Tongue (tissue), 1 donor: ENCODE measurements at regions not wholly inside any gene's neighbourhood (a gene's known extent, or its start where the extent isn't known, plus 50 kb on each side); places are given as distances from the start of the nearest gene placed in this dataset.

ENCODE experiments used
- DNase-seq: peaks from one replicate; pipeline ENCODE4 v3.0.0-alpha.2; 2015

DNA sequence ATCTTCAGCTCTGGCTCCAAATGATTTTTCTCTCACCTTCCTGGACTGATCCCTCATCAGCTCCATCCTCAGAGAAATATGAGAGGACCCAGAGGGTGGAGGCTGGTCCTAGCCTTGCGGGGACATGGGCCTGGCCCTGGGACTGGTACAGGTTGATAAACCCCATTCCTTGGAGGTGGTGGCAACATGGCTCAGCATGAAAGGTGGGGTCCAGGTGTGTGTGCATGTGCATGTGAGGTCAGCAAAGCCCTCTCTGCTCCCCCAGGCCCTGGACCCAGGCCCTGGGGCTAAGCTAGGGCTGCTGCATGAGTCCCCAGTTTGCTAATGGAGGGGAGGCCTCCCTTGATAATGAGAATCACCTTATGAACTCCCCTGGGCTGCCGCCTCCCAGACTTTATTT lies 363.1 kb downstream of the MATN1 start:
- no peak for DNase-seq

GRCh38 chr1:30359539-30360220 lies 363.7 kb downstream of the MATN1 start:
- DNase-seq, result no peak

GRCh38 chr1:30358500-30358899 lies 364.9 kb downstream of the MATN1 start:
- no peak for DNase-seq

GRCh38 chr1:30356839-30357238 lies 366.5 kb downstream of the MATN1 start:
- DNase-seq, result no peak

GRCh38 chr1:30354410-30354809 lies 369.0 kb downstream of the MATN1 start:
- no peak for DNase-seq

- DNase-seq, result no peak
These were observed 369.7 kb downstream of the MATN1 start for GRCh38 chr1:30353637-30354036.

DNA sequence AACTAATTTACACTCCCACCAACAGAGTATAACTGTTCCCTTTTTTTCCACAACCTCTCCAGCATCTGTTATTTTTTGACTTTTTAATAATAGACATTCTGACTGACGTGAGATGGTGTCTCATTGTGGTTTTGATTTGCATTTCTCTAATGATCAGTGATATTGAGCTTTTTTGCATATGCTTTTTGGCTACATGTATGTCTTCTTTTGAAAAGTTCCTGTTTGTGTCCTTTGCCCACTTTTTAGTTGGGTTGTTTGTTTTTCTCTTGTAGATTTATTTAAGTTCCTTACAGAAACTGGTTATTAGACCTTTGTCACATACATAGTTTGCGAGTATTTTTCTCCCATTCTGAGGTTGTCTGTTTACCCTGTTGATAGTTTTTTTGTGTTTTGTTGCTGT lies 375.2 kb downstream of the MATN1 start:
- no peak for DNase-seq

- no peak for DNase-seq
These were observed 377.8 kb downstream of the MATN1 start for GRCh38 chr1:30345491-30346130.

DNA sequence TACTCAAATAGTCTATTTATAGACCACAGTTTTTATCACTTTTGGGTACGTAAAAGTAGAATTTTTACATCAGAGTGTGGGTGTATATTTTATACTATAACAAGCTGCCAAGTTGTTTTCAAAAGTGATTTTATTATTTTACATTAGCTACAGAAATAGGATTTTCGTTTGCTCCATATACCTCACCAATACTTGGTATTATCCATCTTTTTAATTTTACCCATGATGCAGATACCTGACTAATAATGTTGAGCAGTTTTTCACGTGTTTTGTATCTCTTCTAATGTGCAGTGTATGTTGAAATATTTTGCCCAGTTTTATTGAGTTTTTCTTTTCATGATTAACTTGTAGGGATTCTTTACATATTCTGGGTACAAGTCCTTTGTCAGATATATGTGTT lies 379.8 kb downstream of the MATN1 start:
- DNase-seq, result no peak

- no peak for DNase-seq
These were observed 380.7 kb downstream of the MATN1 start for GRCh38 chr1:30342535-30343141.

DNA sequence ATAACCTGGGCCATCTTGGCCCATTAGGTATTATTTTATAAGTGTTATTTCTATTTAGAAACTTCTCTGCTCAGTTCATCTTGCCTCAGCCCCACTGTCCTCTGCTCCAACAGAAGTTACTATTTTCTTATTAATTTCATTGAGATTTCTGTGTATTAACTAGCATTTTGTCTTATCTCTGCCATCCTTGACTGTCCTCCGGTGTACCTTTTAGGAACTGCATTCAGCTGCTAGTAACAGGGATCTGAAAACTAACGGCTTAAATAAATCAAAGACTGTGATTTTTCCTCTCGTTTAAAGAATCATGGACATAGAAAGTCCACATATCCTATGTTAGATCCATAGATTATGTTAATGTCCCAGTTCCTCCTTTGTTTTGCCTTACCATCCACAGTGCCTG lies 382.5 kb downstream of the MATN1 start:
- DNase-seq, result no peak

- no peak for DNase-seq
These were observed 383.5 kb downstream of the MATN1 start for GRCh38 chr1:30339866-30340265.

DNA sequence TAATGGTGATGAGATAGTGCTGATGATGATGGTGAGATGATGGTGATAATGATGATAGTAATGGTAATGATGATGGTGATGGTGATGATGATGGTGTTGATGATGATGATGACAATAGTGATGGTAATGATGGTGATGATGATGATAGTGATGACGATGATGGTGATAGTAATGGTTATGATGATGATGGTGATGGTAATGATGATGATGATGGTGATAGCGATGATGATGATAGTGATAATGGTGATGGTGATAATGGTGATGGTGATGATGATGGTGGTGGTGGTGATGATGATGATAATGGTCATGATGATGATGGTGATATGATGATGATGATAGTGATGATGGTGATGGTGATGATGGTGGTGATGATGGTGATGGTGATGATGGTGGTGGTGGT lies 384.6 kb downstream of the MATN1 start:
- DNase-seq, result no peak

- DNase-seq, result no peak
These were observed 386.1 kb downstream of the MATN1 start for GRCh38 chr1:30337324-30337620.

DNA sequence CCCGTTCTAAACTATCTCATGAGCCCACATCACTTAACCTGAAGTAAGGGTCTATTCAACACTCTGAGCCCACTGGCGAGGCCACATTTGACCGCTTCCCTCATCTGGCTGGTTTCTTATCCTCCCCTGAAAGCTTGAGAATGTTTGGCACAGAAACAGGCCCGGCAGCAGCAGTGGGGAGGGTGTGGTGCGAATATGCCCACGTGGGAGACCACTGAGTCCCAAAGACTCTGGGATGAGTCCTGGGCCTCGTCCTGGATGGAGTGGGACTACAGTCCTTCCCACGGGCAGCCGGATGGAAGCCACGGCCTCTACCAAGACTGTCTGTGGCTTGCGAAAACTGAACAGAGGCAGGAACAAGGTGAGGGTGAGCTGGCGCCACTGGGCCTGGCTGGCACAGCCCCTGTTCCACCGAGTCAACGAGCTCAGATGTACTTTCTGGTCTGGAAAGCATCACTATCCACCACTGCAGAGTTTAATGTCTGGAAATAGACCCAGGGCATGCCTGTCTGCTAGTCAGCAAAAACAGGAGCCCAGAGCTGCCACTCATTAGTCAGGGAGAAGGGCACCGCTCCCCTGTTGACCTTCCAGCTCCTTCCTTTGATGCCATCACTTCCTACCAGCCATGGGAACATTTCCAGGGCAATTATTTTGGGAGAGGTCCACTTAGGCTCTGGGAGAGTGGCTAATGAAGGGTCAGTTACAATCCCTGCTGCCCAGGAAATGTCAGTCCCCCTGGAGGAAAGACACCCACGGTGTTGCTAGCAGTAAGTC lies 386.6 kb downstream of the MATN1 start:
- DNase-seq, result no peak

DNA sequence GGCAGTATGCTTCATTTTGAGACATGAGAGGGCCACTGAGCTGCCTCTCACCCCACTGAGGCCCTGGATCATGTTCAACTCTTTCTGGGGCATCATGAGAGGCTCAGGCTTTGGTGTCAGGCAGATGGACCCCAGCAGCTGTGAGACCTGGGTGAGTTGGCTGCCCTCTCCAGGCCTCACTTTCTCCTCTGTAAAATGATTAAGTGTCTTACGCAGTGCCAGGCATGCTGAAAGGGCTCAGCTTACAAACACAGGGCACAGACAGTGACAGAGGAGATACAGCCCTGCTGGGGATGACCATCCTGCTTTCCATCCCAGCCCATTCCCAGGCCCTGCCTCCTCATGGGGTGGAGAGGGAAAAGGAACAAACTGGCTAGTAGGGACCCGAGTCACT lies 387.4 kb downstream of the MATN1 start:
- peak; percentile 54 for DNase-seq

GRCh38 chr1:30335389-30335996 lies 387.9 kb downstream of the MATN1 start:
- no peak for DNase-seq

- no peak for DNase-seq
These were observed 388.6 kb downstream of the MATN1 start for GRCh38 chr1:30334767-30335166.

- DNase-seq, result no peak
These were observed 391.0 kb downstream of the MATN1 start for GRCh38 chr1:30332116-30333094.

DNA sequence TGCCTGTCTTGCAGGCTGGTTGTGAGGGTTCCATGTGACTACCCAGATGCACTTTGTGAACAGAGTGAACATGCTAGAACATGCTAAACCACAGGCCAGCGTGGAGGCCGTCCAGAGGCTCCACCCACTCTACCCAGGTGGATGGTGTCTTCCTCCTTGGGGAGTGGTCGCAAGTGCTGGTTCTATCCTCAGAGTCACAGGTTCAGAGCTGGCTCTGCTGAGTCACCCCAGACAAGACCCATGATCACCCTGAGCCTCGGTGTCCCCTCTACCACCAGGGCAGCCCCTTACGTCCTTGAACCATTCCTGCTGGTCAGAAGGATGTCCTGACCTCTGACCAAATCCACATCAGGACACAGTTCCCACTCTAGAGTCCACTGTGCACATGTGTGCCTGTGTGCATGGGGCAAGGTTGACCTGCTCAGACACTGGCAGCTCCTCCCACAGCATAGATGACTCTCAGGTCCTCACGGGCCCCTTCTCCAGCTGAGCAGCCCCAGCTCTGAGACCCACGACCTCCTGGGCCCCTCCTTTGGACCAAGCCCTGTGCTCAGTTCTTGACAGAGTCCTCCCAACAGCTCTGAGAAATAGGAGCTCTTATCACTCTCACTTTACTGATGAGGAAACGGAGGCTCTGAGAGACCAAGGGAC lies 391.8 kb downstream of the MATN1 start:
- DNase-seq, result no peak

DNA sequence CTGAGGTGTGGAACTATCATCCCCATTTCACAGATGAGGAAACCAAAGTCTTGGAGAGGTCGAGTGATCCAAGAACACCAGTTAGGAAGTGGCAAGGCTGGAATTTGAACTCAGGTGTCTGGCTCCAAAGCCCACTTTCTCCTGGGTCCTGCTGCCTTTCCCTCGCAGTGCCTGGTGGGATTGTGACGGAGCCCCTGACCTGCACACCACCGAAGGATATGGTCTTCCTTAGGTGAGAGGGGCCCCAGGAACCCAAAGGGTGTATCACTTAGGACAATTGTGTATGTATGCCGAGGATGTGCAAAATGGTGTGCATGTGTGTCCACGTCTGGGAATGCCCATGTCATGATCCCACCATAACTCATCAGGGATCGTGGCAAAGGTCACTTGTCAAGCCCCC lies 392.7 kb downstream of the MATN1 start:
- DNase-seq, result no peak
